ENCODE measurements at regions not wholly inside any gene's neighbourhood (a gene's known extent, or its start where the extent isn't known, plus 50 kb on each side); places are given as distances from the start of the nearest gene placed in this dataset.

DNA sequence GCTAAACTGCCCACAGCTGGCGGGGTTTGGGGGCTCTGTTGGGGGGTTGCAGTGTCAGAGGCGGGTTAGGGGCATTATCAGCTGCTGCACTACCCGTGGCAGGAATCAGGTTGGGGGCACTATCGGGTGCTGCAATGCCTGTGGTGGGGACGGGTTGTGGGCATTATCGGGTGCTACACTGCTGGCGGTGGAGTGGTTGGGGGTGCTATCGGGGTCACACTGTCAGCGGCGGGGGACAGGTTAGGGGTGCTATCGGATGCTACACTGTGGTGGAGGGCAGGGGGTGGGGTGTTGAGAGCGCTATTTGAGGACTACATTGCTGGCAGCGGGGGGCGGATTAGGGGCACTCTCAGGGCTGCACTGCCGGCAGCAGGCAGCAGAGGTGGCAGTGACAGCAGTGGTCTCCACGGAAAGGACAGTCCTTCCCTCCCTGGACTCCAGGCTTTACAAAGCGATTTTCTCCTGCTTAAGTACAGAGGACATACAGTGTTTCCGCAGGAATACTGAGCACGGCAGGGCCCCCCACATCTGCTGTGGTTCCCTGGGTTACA is 119.5 kb upstream of the VPREB1 start:
- H3K4me1 ChIP-seq, result no peaks in the 10 kb centered on the region
- no peak for DNase-seq
- H3K36me3 ChIP-seq, result no peaks in the 10 kb centered on the region
- H3K9me3 ChIP-seq, result peaks cover 3% of the 10 kb centered on the region; the same call in 1 of the 2 replicates
- H3K27me3 ChIP-seq, result peaks cover 22% of the 10 kb centered on the region; the same call in 1 of the 2 replicates
- H3K4me3 ChIP-seq (ENCODE audit: low read depth, low read length), result no peak overlapping the region
- TF ChIP-seq, protein P1, sequence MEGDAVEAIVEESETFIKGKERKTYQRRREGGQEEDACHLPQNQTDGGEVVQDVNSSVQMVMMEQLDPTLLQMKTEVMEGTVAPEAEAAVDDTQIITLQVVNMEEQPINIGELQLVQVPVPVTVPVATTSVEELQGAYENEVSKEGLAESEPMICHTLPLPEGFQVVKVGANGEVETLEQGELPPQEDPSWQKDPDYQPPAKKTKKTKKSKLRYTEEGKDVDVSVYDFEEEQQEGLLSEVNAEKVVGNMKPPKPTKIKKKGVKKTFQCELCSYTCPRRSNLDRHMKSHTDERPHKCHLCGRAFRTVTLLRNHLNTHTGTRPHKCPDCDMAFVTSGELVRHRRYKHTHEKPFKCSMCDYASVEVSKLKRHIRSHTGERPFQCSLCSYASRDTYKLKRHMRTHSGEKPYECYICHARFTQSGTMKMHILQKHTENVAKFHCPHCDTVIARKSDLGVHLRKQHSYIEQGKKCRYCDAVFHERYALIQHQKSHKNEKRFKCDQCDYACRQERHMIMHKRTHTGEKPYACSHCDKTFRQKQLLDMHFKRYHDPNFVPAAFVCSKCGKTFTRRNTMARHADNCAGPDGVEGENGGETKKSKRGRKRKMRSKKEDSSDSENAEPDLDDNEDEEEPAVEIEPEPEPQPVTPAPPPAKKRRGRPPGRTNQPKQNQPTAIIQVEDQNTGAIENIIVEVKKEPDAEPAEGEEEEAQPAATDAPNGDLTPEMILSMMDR (IDR thresholded peaks at IDR 0.05; ENCODE audit: low read depth, low read length), result no peak

DNA sequence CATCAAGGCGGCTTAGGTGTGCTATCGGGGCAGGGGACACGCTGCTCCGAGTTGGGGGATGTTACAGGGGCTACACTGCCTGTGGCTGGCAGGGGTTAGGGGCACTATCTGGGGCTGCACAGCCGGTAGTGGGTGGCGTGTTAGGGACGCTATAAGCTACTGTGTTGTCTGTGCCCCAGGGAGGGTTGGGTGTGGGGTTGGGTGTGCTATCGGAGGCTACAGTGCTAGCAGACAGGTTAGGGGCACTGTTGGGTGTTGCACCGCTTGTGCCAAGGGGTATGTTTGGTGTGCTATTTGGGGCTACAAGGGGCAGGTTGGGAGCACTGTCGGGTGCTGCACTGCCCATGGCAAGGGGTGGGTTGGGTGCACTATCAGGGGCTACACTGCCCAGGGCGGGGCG is 120.2 kb upstream of the VPREB1 start:
- Histone ChIP-seq H3K36me3 (no peaks in the 10 kb centered on the region), H3K27me3 (peaks cover 17% of the 10 kb centered on the region; the same call in 1 of the 2 replicates), H3K4me3 (ENCODE audit: low read depth, low read length) (no peak overlapping the region)

DNA sequence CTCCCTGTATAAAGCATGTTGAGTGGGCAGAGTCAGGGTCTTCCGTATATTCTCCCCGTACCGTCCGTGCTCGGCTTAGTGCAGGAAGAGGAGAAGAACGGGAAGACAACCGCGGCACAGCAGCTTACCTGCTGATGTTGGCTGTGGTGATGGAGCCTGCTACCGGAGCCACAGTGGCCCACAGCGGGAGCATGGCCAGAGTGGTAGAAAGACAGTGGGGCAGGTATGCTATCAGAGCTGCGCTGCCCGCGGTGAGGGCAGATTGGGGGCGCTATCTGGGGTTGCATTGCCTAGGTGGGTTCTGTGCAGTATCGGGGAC is 120.7 kb upstream of the VPREB1 start:
- no peaks in the 10 kb centered on the region for H3K36me3 ChIP-seq
- peaks cover 3% of the 10 kb centered on the region; the same call in 1 of the 2 replicates for H3K9me3 ChIP-seq
- no peak overlapping the region for H3K4me3 ChIP-seq (ENCODE audit: low read depth, low read length)
- TF ChIP-seq, protein P1 (IDR thresholded peaks at IDR 0.05; ENCODE audit: low read depth, low read length), result no peak
- peaks cover 13% of the 10 kb centered on the region; the same call in 1 of the 2 replicates for H3K27me3 ChIP-seq
- DNase-seq, result no peak
- no peaks in the 10 kb centered on the region for H3K4me1 ChIP-seq

More for the DNA sequence above, 120.2 kb upstream of the VPREB1 start:
- Histone ChIP-seq H3K9me3 (peaks cover 3% of the 10 kb centered on the region; the same call in 1 of the 2 replicates), H3K4me1 (no peaks in the 10 kb centered on the region)
- no peak for DNase-seq
- TF ChIP-seq, protein P1 (IDR thresholded peaks at IDR 0.05; ENCODE audit: low read depth, low read length), result no peak

DNA sequence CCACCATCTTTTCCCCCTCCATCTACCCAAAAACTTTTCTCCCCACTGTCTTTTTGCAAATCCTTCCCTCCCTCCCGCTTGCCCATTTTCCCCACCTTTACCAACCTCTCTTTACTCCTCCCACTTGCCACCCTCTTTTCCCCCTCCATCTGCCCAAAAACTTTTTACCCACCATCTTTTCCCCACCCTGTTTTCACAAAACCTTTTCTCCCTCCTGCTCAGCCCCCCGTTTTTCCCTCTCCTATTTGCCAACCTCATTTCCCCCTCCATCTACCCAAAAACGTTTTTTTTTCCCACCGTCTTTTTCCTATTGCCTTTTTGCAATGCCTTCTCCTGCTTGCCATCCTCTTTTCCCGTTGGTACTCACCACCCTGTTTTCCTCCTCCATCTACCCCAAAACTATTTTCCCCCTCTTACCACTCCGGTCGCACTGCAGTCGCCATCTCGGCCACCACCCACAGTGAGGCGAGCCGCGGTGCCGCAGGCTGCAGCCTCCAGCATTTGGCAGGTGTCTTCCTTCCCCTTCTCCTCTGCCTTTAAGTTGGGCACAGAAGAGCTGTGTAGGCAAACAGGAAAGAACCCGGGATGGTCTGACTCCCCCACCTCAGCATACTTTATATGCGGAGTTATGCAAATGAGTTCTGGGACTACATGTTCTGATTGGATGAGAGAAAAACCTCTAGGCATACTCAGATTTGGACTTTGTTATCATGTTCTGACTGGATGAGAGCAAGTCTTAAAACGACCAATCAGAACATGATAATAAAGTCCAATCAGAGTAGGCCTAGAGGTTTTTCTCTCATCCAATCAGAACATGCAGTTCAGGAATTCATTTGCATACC is 121.2 kb upstream of the VPREB1 start:
- Histone ChIP-seq H3K27me3 (peaks cover 9% of the 10 kb centered on the region; the same call in 1 of the 2 replicates), H3K9me3 (peaks cover 3% of the 10 kb centered on the region; the same call in 1 of the 2 replicates), H3K4me3 (ENCODE audit: low read depth, low read length) (no peak overlapping the region), H3K36me3 (no peaks in the 10 kb centered on the region), H3K4me1 (no peaks in the 10 kb centered on the region)
- no peak for DNase-seq
- TF ChIP-seq, protein P1 (IDR thresholded peaks at IDR 0.05; ENCODE audit: low read depth, low read length), result no peak

DNA sequence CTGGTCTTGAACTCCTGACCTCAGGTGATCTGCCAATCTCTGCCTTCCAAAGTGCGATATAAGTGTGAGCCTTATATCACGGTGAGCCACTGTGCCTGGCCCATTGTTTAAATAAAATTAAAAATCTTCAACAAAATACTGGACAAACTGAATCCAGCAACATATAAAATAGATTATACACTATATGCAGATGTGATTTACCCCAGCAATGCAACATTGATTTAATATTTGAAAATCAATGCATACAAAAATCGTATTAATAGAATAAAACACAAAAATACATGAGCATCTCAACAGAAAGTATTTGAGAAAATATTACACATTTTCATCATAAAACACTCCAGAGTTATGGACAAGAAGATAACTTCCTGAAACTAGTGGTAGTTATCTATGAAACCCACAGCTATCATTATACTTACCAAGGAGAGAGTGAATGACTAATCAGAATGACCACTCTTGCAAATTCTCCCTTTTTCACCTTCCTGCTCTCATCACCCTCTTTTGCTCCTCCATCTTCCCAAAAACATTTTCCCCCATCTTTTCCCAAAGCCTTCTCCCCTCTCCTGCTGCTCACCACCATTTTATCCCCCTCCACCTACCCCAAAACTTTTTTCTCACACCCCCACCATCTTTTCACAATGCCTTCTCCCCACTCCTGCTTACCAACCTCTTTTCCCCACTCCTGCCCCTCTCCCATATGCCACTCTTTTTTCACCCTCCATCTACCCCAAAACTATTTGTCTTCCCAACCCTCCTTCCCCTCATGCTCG is 122.1 kb upstream of the VPREB1 start:
- H3K27me3 ChIP-seq, result peaks cover 7% of the 10 kb centered on the region; the same call in 1 of the 2 replicates
- H3K9me3 ChIP-seq, result peaks cover 3% of the 10 kb centered on the region; the same call in 1 of the 2 replicates
- no peak for DNase-seq

More for the DNA sequence above, 122.1 kb upstream of the VPREB1 start:
- TF ChIP-seq, protein P1 (IDR thresholded peaks at IDR 0.05; ENCODE audit: low read depth, low read length), result no peak
- no peak overlapping the region for H3K4me3 ChIP-seq (ENCODE audit: low read depth, low read length)
- H3K36me3 ChIP-seq, result no peaks in the 10 kb centered on the region
- H3K4me1 ChIP-seq, result no peaks in the 10 kb centered on the region

Measured in BE2C (cell line).